Panc1 (cell line): ENCODE measurements at regions not wholly inside any gene's neighbourhood (a gene's known extent, or its start where the extent isn't known, plus 50 kb on each side); places are given as distances from the start of the nearest gene placed in this dataset.

ENCODE experiments used
- ATAC-seq: fragments of 200-7000 bp; cut with Tn5 transposase; 2 replicates; pipeline ENCODE4 v1.9.1; 2020; ENCODE audit warnings: mild to moderate bottlenecking, moderate library complexity
- BruUV-seq: library from RNA; stranded (reverse); fragments of 400-500 nt; replicated peaks from 2 replicates; lab custom pipeline; 2021; lab: Mats Ljungman, UMichigan
- CTCF ChIA-PET: fragments of 300-600 bp; sonication (Branson Sonifier 250); formaldehyde crosslinking; loops from one replicate; lab custom pipeline; 2022; ENCODE audit warnings: antibody characterized with exemption; lab: Charles Lee
- POLR2A ChIA-PET: fragments of 300-600 bp; sonication (Branson Sonifier 250); formaldehyde crosslinking; loops from one replicate; lab custom pipeline; 2022; ENCODE audit warnings: antibody characterized with exemption; lab: Charles Lee
- DNase-seq: peaks from one replicate; pipeline ENCODE4 v3.0.0-alpha.2; 2010; ENCODE audit warnings: low read depth, low spot score
- H3K27ac ChIP-seq: 2 replicates; pipeline ENCODE4 v1.5.1; 2011; ENCODE audit warnings: mild to moderate bottlenecking, low read length, inconsistent platforms
- H3K27me3 ChIP-seq: fragments of 200-500 bp; sonication (Bioruptor generic); 2 replicates; pipeline ENCODE4 v1.6.0; 2014; ENCODE audit warnings: low read length, inconsistent platforms; ENCODE audit not compliant: control insufficient read depth, insufficient read depth
- H3K36me3 ChIP-seq: fragments of 200-500 bp; sonication (Bioruptor generic); 2 replicates; pipeline ENCODE4 v1.5.1; 2014; ENCODE audit warnings: inconsistent platforms, mild to moderate bottlenecking, low read length, moderate library complexity; ENCODE audit not compliant: control insufficient read depth, insufficient read depth
- H3K4me1 ChIP-seq: 2 replicates; pipeline ENCODE4 v1.5.1; 2011; ENCODE audit warnings: inconsistent platforms, mild to moderate bottlenecking, low read length, moderate library complexity; ENCODE audit not compliant: control insufficient read depth, insufficient read depth
- H3K4me3 ChIP-seq, 2 experiments: 2 replicates each; pipeline ENCODE4 v1.5.1; 2011 to 2012; ENCODE audit warnings: low read depth in 2 of 2, low read length in 2 of 2, mild to moderate bottlenecking in 2 of 2, inconsistent platforms in 1 of 2, moderate library complexity in 1 of 2
- H3K9me3 ChIP-seq: fragments of 200-500 bp; sonication (Bioruptor generic); 2 replicates; pipeline ENCODE4 v1.5.1; 2014; ENCODE audit warnings: low read depth, mild to moderate bottlenecking, inconsistent platforms, low read length, moderate library complexity; ENCODE audit not compliant: control insufficient read depth, insufficient read depth
- CTCF ChIP-seq: fragments of 450-650 bp; IDR thresholded peaks from 2 replicates; pipeline ENCODE4 v1.5.1; 2017; ENCODE audit warnings: mild to moderate bottlenecking
- POLR2AphosphoS5 ChIP-seq: IDR thresholded peaks from 2 replicates; pipeline ENCODE4 v1.6.1; 2012; ENCODE audit warnings: mild to moderate bottlenecking, low read depth, low read length, moderate library complexity
- REST ChIP-seq, 2 experiments: IDR thresholded peaks; 2 replicates each; pipeline ENCODE4 v1.6.1; 2011 to 2012; ENCODE audit warnings: low read depth in 2 of 2, control low read depth in 1 of 2, low read length in 1 of 2, mild to moderate bottlenecking in 1 of 2, moderate library complexity in 1 of 2; ENCODE audit not compliant: insufficient read depth in 1 of 2
- SIN3A ChIP-seq: IDR thresholded peaks from 2 replicates; pipeline ENCODE4 v1.6.1; 2012; ENCODE audit warnings: low read depth, mild to moderate bottlenecking, low read length, moderate library complexity, borderline replicate concordance; ENCODE audit not compliant: insufficient read depth
- TCF7L2 ChIP-seq: IDR thresholded peaks from 2 replicates; pipeline ENCODE4 v1.6.1; 2011; ENCODE audit warnings: mild to moderate bottlenecking, low read depth, low read length, inconsistent platforms
- in situ Hi-C: cut with HindIII; loops from 2 replicates; pipeline ENCODE4 v1.10.0; 2016; ENCODE audit warnings: low sequenced_read_pairs, low pct_unique_long_range_greater_than_20kb
- intact Hi-C: fragments of 100-400 bp; cut with micrococcal nuclease; formaldehyde crosslinking; loops from one replicate; pipeline ENCODE4 v1.10.0; 2022; ENCODE audit not compliant: unreplicated experiment

- intact Hi-C loops (no loop called here), in situ Hi-C loops (no loop called here)
- Histone ChIP-seq H3K4me3 (no peak overlapping the region), H3K27ac (no peak overlapping the region), H3K4me1 (no peaks in the 10 kb centered on the region), H3K9me3 (no peaks in the 10 kb centered on the region), H3K27me3 (no peaks in the 10 kb centered on the region), H3K36me3 (no peaks in the 10 kb centered on the region)
- BruUV-seq = no TSS peak
- POLR2A ChIA-PET = no interaction called here
- DNase-seq (no peak), ATAC-seq (no peak)
- TF ChIP-seq REST (IDR thresholded peaks at IDR 0.05; ENCODE audit: insufficient read depth in 1 of 2, low read depth in 2 of 2, low read length in 1 of 2) = no peak
- TF ChIP-seq TCF7L2 = no peak
- no peak for TF ChIP-seq CTCF
- TF ChIP-seq SIN3A = no peak
- TF ChIP-seq POLR2AphosphoS5 = no peak
- CTCF ChIA-PET = no interaction called here
These were observed 74.2 kb downstream of the SNTN start for GRCh38 chr3:63726656-63727055.

GRCh38 chr3:63727233-63727632 is 74.8 kb downstream of the SNTN start:
- DNase-seq (no peak), ATAC-seq (no peak)
- no TSS peak for BruUV-seq
- intact Hi-C loops (no loop called here), in situ Hi-C loops (no loop called here)
- POLR2A ChIA-PET = no interaction called here
- Histone ChIP-seq H3K27ac (no peak overlapping the region), H3K9me3 (no peaks in the 10 kb centered on the region), H3K4me3 (no peak overlapping the region), H3K36me3 (no peaks in the 10 kb centered on the region), H3K27me3 (no peaks in the 10 kb centered on the region), H3K4me1 (no peaks in the 10 kb centered on the region)
- CTCF ChIA-PET = no interaction called here
- no peak for TF ChIP-seq SIN3A
- TF ChIP-seq POLR2AphosphoS5 = no peak
- no peak for TF ChIP-seq TCF7L2
- TF ChIP-seq REST (IDR thresholded peaks at IDR 0.05; ENCODE audit: insufficient read depth in 1 of 2, low read depth in 2 of 2, low read length in 1 of 2) = no peak
- no peak for TF ChIP-seq CTCF
